Esophagus squamous epithelium (tissue), 4 donors: ENCODE measurements at regions not wholly inside any gene's neighbourhood (a gene's known extent, or its start where the extent isn't known, plus 50 kb on each side); places are given as distances from the start of the nearest gene placed in this dataset.

Source experiments
- POLR2A ChIP-seq, 4 donors: fragments of 450-650 bp; IDR thresholded peaks; one replicate each; pipeline ENCODE4 v1.6.1; 2017; ENCODE audit warnings: antibody characterized with exemption in 4 of 4, mild to moderate bottlenecking in 4 of 4, moderate library complexity in 3 of 4
- TF ChIP-seq, protein P1 (sequence below), 6 experiments: fragments of 450-650 bp in 4 of 6; fragments of 200-600 bp in 2 of 6; sonication (generic) in 2 of 6; IDR thresholded peaks; one replicate each; pipeline ENCODE4 v1.5.1; 2016 to 2019; ENCODE audit warnings: antibody characterized with exemption in 6 of 6, mild to moderate bottlenecking in 4 of 6, moderate library complexity in 4 of 6

DNA sequence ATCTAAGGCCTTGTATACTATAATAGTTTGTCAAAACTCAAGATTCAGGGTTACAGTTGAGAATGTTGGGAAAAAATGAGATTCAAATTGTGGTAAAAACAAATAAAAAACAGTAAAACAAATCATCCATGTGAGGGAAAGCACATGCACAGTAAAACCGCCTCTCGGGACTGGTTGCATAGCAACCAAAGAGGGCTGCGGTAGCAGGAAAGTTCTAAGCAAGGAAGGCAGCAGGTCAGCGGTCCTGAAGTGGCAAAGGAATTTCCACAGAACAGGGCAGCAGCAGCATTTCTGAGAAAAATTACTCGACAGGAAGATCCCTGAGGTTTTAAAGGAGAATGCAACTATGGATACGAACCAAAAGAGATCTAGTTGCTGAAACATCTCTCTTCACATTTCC is 93.7 kb downstream of the DYNAP start:
- TF ChIP-seq, protein P1, sequence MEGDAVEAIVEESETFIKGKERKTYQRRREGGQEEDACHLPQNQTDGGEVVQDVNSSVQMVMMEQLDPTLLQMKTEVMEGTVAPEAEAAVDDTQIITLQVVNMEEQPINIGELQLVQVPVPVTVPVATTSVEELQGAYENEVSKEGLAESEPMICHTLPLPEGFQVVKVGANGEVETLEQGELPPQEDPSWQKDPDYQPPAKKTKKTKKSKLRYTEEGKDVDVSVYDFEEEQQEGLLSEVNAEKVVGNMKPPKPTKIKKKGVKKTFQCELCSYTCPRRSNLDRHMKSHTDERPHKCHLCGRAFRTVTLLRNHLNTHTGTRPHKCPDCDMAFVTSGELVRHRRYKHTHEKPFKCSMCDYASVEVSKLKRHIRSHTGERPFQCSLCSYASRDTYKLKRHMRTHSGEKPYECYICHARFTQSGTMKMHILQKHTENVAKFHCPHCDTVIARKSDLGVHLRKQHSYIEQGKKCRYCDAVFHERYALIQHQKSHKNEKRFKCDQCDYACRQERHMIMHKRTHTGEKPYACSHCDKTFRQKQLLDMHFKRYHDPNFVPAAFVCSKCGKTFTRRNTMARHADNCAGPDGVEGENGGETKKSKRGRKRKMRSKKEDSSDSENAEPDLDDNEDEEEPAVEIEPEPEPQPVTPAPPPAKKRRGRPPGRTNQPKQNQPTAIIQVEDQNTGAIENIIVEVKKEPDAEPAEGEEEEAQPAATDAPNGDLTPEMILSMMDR (IDR thresholded peaks at IDR 0.05): no peak
- TF ChIP-seq POLR2A (IDR thresholded peaks at IDR 0.05): no peak
